ENCODE measurements at regions not wholly inside any gene's neighbourhood (a gene's known extent, or its start where the extent isn't known, plus 50 kb on each side); places are given as distances from the start of the nearest gene placed in this dataset.

- DNase-seq = no peak
These were observed 188.4 kb downstream of the AEBP2 start for GRCh38 chr12:19627719-19628118.

- no peak for DNase-seq
These were observed 191.2 kb downstream of the AEBP2 start for GRCh38 chr12:19630536-19630935.

GRCh38 chr12:19633194-19633593 lies 193.9 kb downstream of the AEBP2 start:
- no peak for DNase-seq

- DNase-seq = no peak
These were observed 194.3 kb downstream of the AEBP2 start for GRCh38 chr12:19633641-19634040.

- no peak for DNase-seq
These were observed 200.6 kb downstream of the AEBP2 start for GRCh38 chr12:19639781-19640415.

- no peak for DNase-seq
These were observed 202.2 kb downstream of the AEBP2 start for GRCh38 chr12:19641235-19642080.

- no peak for DNase-seq
These were observed 203.1 kb downstream of the AEBP2 start for GRCh38 chr12:19642345-19642744.

GRCh38 chr12:19643635-19644034 lies 204.3 kb downstream of the AEBP2 start:
- no peak for DNase-seq

- no peak for DNase-seq
These were observed 205.3 kb downstream of the AEBP2 start for GRCh38 chr12:19644571-19644970.

- no peak for DNase-seq
These were observed 206.5 kb downstream of the AEBP2 start for GRCh38 chr12:19645823-19646222.

- DNase-seq = no peak
These were observed 207.3 kb downstream of the AEBP2 start for GRCh38 chr12:19646599-19646998.

GRCh38 chr12:19647806-19648556 lies 208.7 kb downstream of the AEBP2 start:
- DNase-seq = no peak

- DNase-seq = no peak
These were observed 209.3 kb downstream of the AEBP2 start for GRCh38 chr12:19648591-19648990.

- no peak for DNase-seq
These were observed 213.1 kb downstream of the AEBP2 start for GRCh38 chr12:19652386-19652785.

GRCh38 chr12:19654650-19655376 lies 215.5 kb downstream of the AEBP2 start:
- DNase-seq = no peak

- no peak for DNase-seq
These were observed 217.9 kb downstream of the AEBP2 start for GRCh38 chr12:19657118-19657731.

GRCh38 chr12:19657732-19658130 lies 218.4 kb downstream of the AEBP2 start:
- no peak for DNase-seq

- no peak for DNase-seq
These were observed 219.8 kb downstream of the AEBP2 start for GRCh38 chr12:19659086-19659485.

- no peak for DNase-seq
These were observed 220.2 kb downstream of the AEBP2 start for GRCh38 chr12:19659501-19659900.

GRCh38 chr12:19665121-19665900 lies 226.0 kb downstream of the AEBP2 start:
- no peak for DNase-seq

- no peak for DNase-seq
These were observed 226.8 kb downstream of the AEBP2 start for GRCh38 chr12:19666070-19666469.

GRCh38 chr12:19669793-19670192 lies 230.5 kb downstream of the AEBP2 start:
- no peak for DNase-seq
